GM19467 (cell line): ENCODE measurements at regions not wholly inside any gene's neighbourhood (a gene's known extent, or its start where the extent isn't known, plus 50 kb on each side); places are given as distances from the start of the nearest gene placed in this dataset.
"Not testable (repeated sequence)": the region's sequence is repeated elsewhere in the genome, so short reads cannot be mapped to it uniquely, and the experiment has no call there.

Experiments used
- ATAC-seq: cut with Tn5 transposase; IDR thresholded peaks from one replicate; pipeline ENCODE4 v1.9.1; 2021; ENCODE audit warnings: mild to moderate bottlenecking, moderate library complexity; ENCODE audit not compliant: unreplicated experiment

- ATAC-seq: no peak
Observed at GRCh38 chr13:61358599-61358998, 57.0 kb downstream of the PCDH20 start.

GRCh38 chr13:61350341-61350740 is 65.3 kb downstream of the PCDH20 start:
- no peak for ATAC-seq

GRCh38 chr13:61339054-61339621 is 76.5 kb downstream of the PCDH20 start:
- ATAC-seq: no peak

- ATAC-seq: no peak
Observed at GRCh38 chr13:61316647-61317046, 99.0 kb downstream of the PCDH20 start.

GRCh38 chr13:61294467-61295191 is 121.0 kb downstream of the PCDH20 start:
- no peak for ATAC-seq

GRCh38 chr13:61286148-61286745 is 129.4 kb downstream of the PCDH20 start:
- no peak for ATAC-seq

GRCh38 chr13:61277586-61278276 is 137.9 kb downstream of the PCDH20 start:
- ATAC-seq: no peak

GRCh38 chr13:61277088-61277487 is 138.6 kb downstream of the PCDH20 start:
- ATAC-seq: no peak

GRCh38 chr13:61276401-61276800 is 139.2 kb downstream of the PCDH20 start:
- no peak for ATAC-seq

GRCh38 chr13:61275736-61276135 is 139.9 kb downstream of the PCDH20 start:
- no peak for ATAC-seq

GRCh38 chr13:61275251-61275650 is 140.4 kb downstream of the PCDH20 start:
- no peak for ATAC-seq

- not testable (repeated sequence) for ATAC-seq
Observed at GRCh38 chr13:61266896-61267295, 148.8 kb downstream of the PCDH20 start.

- ATAC-seq: no peak
Observed at GRCh38 chr13:61261746-61262472, 153.7 kb downstream of the PCDH20 start.

GRCh38 chr13:61258185-61258584 is 157.5 kb downstream of the PCDH20 start:
- ATAC-seq: no peak

- ATAC-seq: no peak
Observed at GRCh38 chr13:61255040-61255796, 160.4 kb downstream of the PCDH20 start.

GRCh38 chr13:61253105-61253877 is 162.4 kb downstream of the PCDH20 start:
- ATAC-seq: no peak

GRCh38 chr13:61252213-61252612 is 163.4 kb downstream of the PCDH20 start:
- ATAC-seq: no peak

- peak; percentile 95 for ATAC-seq
Observed at GRCh38 chr13:61247149-61247936, 168.3 kb downstream of the PCDH20 start.

GRCh38 chr13:61246351-61246750 is 169.3 kb downstream of the PCDH20 start:
- no peak for ATAC-seq
